SH-SY5Y (cell line): ENCODE measurements at regions not wholly inside any gene's neighbourhood (a gene's known extent, or its start where the extent isn't known, plus 50 kb on each side); places are given as distances from the start of the nearest gene placed in this dataset.

Source experiments
- GATA2 ChIP-seq: IDR thresholded peaks from 2 replicates; pipeline ENCODE4 v1.6.1; 2011; ENCODE audit warnings: mild to moderate bottlenecking, low read depth, low read length
- GATA3 ChIP-seq: IDR thresholded peaks from 2 replicates; pipeline ENCODE4 v1.6.1; 2011; ENCODE audit warnings: low read depth, mild to moderate bottlenecking, low read length, moderate library complexity

- TF ChIP-seq GATA3: no peak
- TF ChIP-seq GATA2: no peak
Measured at GRCh38 chr5:164748861-164749260, 1243.4 kb downstream of the MAT2B start.
